ENCODE measurements at regions not wholly inside any gene's neighbourhood (a gene's known extent, or its start where the extent isn't known, plus 50 kb on each side); places are given as distances from the start of the nearest gene placed in this dataset.

DNA sequence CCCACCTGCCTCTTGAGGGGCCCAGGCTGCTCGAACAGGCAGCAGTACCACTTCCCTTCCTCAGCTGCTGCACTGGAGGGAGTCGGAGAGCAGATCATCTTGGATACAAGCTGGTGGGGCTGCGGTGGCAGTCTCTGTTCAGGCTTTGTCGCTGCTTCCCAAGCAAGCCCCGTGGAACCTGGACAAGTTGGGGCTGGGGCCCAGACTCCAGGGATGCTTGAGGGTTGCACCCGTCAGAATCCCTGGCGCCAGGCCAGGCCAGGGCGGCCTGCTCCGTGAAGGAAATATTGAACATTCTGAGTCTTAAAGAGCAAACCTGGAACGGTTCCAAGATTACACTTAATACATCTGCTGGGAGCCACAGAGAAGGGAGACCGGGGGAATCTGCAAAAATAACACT, 310.1 kb upstream of the SORL1-AS1 start:
- TF ChIP-seq, protein P1, sequence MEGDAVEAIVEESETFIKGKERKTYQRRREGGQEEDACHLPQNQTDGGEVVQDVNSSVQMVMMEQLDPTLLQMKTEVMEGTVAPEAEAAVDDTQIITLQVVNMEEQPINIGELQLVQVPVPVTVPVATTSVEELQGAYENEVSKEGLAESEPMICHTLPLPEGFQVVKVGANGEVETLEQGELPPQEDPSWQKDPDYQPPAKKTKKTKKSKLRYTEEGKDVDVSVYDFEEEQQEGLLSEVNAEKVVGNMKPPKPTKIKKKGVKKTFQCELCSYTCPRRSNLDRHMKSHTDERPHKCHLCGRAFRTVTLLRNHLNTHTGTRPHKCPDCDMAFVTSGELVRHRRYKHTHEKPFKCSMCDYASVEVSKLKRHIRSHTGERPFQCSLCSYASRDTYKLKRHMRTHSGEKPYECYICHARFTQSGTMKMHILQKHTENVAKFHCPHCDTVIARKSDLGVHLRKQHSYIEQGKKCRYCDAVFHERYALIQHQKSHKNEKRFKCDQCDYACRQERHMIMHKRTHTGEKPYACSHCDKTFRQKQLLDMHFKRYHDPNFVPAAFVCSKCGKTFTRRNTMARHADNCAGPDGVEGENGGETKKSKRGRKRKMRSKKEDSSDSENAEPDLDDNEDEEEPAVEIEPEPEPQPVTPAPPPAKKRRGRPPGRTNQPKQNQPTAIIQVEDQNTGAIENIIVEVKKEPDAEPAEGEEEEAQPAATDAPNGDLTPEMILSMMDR (IDR thresholded peaks at IDR 0.05) = no peak
- TF ChIP-seq POLR2A (IDR thresholded peaks at IDR 0.05) (no peak), EP300 (IDR thresholded peaks at IDR 0.05; ENCODE audit: low read depth) (no peak)

Measured in transverse colon (tissue), 3 donors.